ENCODE measurements at regions not wholly inside any gene's neighbourhood (a gene's known extent, or its start where the extent isn't known, plus 50 kb on each side); places are given as distances from the start of the nearest gene placed in this dataset.

- no peak for TF ChIP-seq POLR2A (IDR thresholded peaks at IDR 0.05)
- TF ChIP-seq, protein P1, sequence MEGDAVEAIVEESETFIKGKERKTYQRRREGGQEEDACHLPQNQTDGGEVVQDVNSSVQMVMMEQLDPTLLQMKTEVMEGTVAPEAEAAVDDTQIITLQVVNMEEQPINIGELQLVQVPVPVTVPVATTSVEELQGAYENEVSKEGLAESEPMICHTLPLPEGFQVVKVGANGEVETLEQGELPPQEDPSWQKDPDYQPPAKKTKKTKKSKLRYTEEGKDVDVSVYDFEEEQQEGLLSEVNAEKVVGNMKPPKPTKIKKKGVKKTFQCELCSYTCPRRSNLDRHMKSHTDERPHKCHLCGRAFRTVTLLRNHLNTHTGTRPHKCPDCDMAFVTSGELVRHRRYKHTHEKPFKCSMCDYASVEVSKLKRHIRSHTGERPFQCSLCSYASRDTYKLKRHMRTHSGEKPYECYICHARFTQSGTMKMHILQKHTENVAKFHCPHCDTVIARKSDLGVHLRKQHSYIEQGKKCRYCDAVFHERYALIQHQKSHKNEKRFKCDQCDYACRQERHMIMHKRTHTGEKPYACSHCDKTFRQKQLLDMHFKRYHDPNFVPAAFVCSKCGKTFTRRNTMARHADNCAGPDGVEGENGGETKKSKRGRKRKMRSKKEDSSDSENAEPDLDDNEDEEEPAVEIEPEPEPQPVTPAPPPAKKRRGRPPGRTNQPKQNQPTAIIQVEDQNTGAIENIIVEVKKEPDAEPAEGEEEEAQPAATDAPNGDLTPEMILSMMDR (IDR thresholded peaks at IDR 0.05), result no peak
Observed at GRCh38 chr2:220949466-220949865, 622.6 kb downstream of the EPHA4 start.
